OCI-LY1 (cell line): ENCODE measurements at regions not wholly inside any gene's neighbourhood (a gene's known extent, or its start where the extent isn't known, plus 50 kb on each side); places are given as distances from the start of the nearest gene placed in this dataset.

ENCODE experiments used
- H2AFZ ChIP-seq: fragments of 200-600 bp; sonication (generic), shearing (Covaris generic); 2 replicates; pipeline ENCODE4 v1.6.0; 2014; ENCODE audit warnings: antibody characterized with exemption, mild to moderate bottlenecking, low read length
- H3F3A ChIP-seq: fragments of 200-600 bp; sonication (generic), shearing (Covaris generic); 2 replicates; pipeline ENCODE4 v1.6.0; 2014; ENCODE audit warnings: mild to moderate bottlenecking, antibody characterized with exemption, low read length, moderate library complexity; ENCODE audit not compliant: insufficient read depth
- H3K27ac ChIP-seq: fragments of 200-600 bp; sonication (generic); 2 replicates; pipeline ENCODE4 v1.5.1; 2014; ENCODE audit warnings: low read length, mixed run types, mild to moderate bottlenecking, low read depth; ENCODE audit not compliant: poor library complexity, severe bottlenecking
- H3K27me3 ChIP-seq: fragments of 200-600 bp; sonication (generic); 2 replicates; pipeline ENCODE4 v1.6.0; 2014; ENCODE audit warnings: antibody characterized with exemption, mild to moderate bottlenecking, low read length, moderate library complexity; ENCODE audit not compliant: insufficient read depth
- H3K36me3 ChIP-seq: fragments of 200-600 bp; sonication (generic); 2 replicates; pipeline ENCODE4 v1.6.1; 2014; ENCODE audit warnings: mild to moderate bottlenecking, antibody characterized with exemption, low read length, moderate library complexity, mixed read lengths; ENCODE audit not compliant: insufficient read depth
- H3K4me1 ChIP-seq: fragments of 200-600 bp; sonication (generic); 2 replicates; pipeline ENCODE4 v1.5.1; 2014; ENCODE audit warnings: mild to moderate bottlenecking, low read length, moderate library complexity; ENCODE audit not compliant: insufficient read depth, severe bottlenecking
- H3K4me2 ChIP-seq: fragments of 200-600 bp; sonication (generic), shearing (Covaris generic); 2 replicates; pipeline ENCODE4 v1.6.1; 2014; ENCODE audit warnings: low read length
- H3K4me3 ChIP-seq: fragments of 200-600 bp; sonication (generic); 2 replicates; pipeline ENCODE4 v1.5.1; 2014; ENCODE audit warnings: low read length, low read depth, mild to moderate bottlenecking, mixed read lengths; ENCODE audit not compliant: poor library complexity, severe bottlenecking
- H3K79me2 ChIP-seq: fragments of 200-600 bp; shearing (Covaris generic); 2 replicates; pipeline ENCODE4 v1.6.1; 2016; ENCODE audit warnings: mixed run types, low read length, mixed read lengths; ENCODE audit not compliant: insufficient read depth
- H3K9ac ChIP-seq: fragments of 200-600 bp; sonication (generic), shearing (Covaris generic); 2 replicates; pipeline ENCODE4 v1.6.1; 2014; ENCODE audit warnings: mild to moderate bottlenecking, low read length, mixed read lengths
- H3K9me2 ChIP-seq: fragments of 200-600 bp; sonication (generic), shearing (Covaris generic); 2 replicates; pipeline ENCODE4 v1.6.1; 2014; ENCODE audit warnings: low read depth, mild to moderate bottlenecking, low read length, mixed read lengths
- H3K9me3 ChIP-seq: fragments of 200-600 bp; shearing (Covaris generic); 2 replicates; pipeline ENCODE4 v1.6.1; 2014; ENCODE audit warnings: low read length, mixed read lengths
- H4K20me1 ChIP-seq: fragments of 200-600 bp; sonication (generic), shearing (Covaris generic); 2 replicates; pipeline ENCODE4 v1.6.0; 2016; ENCODE audit warnings: mild to moderate bottlenecking, low read length; ENCODE audit not compliant: insufficient read depth
- CTCF ChIP-seq: fragments of 200-600 bp; sonication (generic), shearing (Covaris generic); IDR thresholded peaks from 2 replicates; pipeline ENCODE4 v1.5.1; 2017; ENCODE audit warnings: mild to moderate bottlenecking, antibody characterized with exemption, low read length, moderate library complexity, mixed read lengths
- EZH2 ChIP-seq: fragments of 200-600 bp; sonication (generic), shearing (Covaris generic); IDR thresholded peaks from 2 replicates; pipeline ENCODE4 v1.8.0; 2017; ENCODE audit warnings: borderline replicate concordance, mixed run types, mild to moderate bottlenecking, antibody characterized with exemption, low read length, moderate library complexity, mixed read lengths

GRCh38 chr3:69541711-69542088, 155.8 kb upstream of the FRMD4B start:
- Histone ChIP-seq H3K4me1 (no peaks in the 10 kb centered on the region), H3K27ac (no peak overlapping the region), H3K4me2 (no peak overlapping the region), H3K9me2 (no peaks in the 10 kb centered on the region), H3K9ac (no peak overlapping the region), H3K4me3 (no peak overlapping the region), H3K27me3 (no peaks in the 10 kb centered on the region), H4K20me1 (no peaks in the 10 kb centered on the region), H3K36me3 (no peaks in the 10 kb centered on the region), H3K79me2 (no peaks in the 10 kb centered on the region), H3F3A (no peaks in the 10 kb centered on the region), H2AFZ (no peak overlapping the region), H3K9me3 (no peaks in the 10 kb centered on the region)
- no peak for TF ChIP-seq CTCF
- no peak for TF ChIP-seq EZH2

GRCh38 chr3:69540706-69541581, 155.1 kb upstream of the FRMD4B start:
- H3K4me3 ChIP-seq: no peak overlapping the region
- H3K9me3 ChIP-seq: no peaks in the 10 kb centered on the region
- no peak overlapping the region for H3K9ac ChIP-seq
- H3K79me2 ChIP-seq: no peaks in the 10 kb centered on the region
- no peaks in the 10 kb centered on the region for H3K27me3 ChIP-seq
- no peaks in the 10 kb centered on the region for H4K20me1 ChIP-seq
- H3K4me1 ChIP-seq: no peaks in the 10 kb centered on the region
- no peaks in the 10 kb centered on the region for H3K36me3 ChIP-seq
- H3F3A ChIP-seq: no peaks in the 10 kb centered on the region
- H3K27ac ChIP-seq: no peak overlapping the region
- no peak overlapping the region for H2AFZ ChIP-seq
- H3K4me2 ChIP-seq: no peak overlapping the region
- TF ChIP-seq CTCF (no peak), EZH2 (no peak)
- H3K9me2 ChIP-seq: no peaks in the 10 kb centered on the region

GRCh38 chr3:69539134-69539533, 153.2 kb upstream of the FRMD4B start:
- Histone ChIP-seq H3K4me2 (no peak overlapping the region), H3K4me1 (no peaks in the 10 kb centered on the region), H3K79me2 (no peaks in the 10 kb centered on the region), H3K27me3 (no peaks in the 10 kb centered on the region), H3K36me3 (no peaks in the 10 kb centered on the region), H3K4me3 (no peak overlapping the region), H3K9ac (no peak overlapping the region), H2AFZ (no peak overlapping the region), H3K27ac (no peak overlapping the region), H4K20me1 (no peaks in the 10 kb centered on the region), H3K9me3 (no peaks in the 10 kb centered on the region), H3K9me2 (no peaks in the 10 kb centered on the region), H3F3A (no peaks in the 10 kb centered on the region)
- TF ChIP-seq EZH2: no peak
- no peak for TF ChIP-seq CTCF
